NCI-H345 treated with DMSO at 0.1 percent for 48 hours (cell line): ENCODE measurements at regions not wholly inside any gene's neighbourhood (a gene's known extent, or its start where the extent isn't known, plus 50 kb on each side); places are given as distances from the start of the nearest gene placed in this dataset.
"Not testable (repeated sequence)": the region's sequence is repeated elsewhere in the genome, so short reads cannot be mapped to it uniquely, and the experiment has no call there.

Experiments
- DNase-seq: peaks from one replicate; lab custom pipeline; 2025; ENCODE audit not compliant: unreplicated experiment; lab: John Stamatoyannopoulos, UW

- no peak for DNase-seq
Measured at GRCh38 chr16:65819136-65819898, 547.2 kb upstream of the CDH5 start.

GRCh38 chr16:65817799-65818198, 548.7 kb upstream of the CDH5 start:
- no peak for DNase-seq

DNA sequence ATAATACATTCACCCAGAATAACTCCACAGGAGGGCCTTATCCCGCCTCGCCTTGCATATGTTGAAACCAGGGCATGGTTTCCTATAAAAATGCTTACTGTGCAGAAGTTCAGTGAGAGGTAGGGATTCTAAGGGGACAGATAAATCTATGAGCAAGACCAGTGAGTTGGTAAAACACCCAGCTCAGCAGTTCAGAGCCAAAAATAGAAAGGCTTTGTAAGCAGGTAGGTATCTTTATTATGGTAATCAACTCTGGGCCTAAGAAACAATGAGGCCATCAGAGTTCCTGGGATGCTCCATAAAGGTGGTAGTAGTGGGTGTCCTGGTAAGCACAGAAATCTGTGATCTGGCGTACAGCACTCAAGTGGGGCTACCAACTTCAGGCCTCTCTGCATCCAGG, 549.4 kb upstream of the CDH5 start:
- no peak for DNase-seq

- no peak for DNase-seq
Measured at GRCh38 chr16:65816556-65816955, 549.9 kb upstream of the CDH5 start.

GRCh38 chr16:65815707-65816106, 550.8 kb upstream of the CDH5 start:
- DNase-seq: no peak

DNA sequence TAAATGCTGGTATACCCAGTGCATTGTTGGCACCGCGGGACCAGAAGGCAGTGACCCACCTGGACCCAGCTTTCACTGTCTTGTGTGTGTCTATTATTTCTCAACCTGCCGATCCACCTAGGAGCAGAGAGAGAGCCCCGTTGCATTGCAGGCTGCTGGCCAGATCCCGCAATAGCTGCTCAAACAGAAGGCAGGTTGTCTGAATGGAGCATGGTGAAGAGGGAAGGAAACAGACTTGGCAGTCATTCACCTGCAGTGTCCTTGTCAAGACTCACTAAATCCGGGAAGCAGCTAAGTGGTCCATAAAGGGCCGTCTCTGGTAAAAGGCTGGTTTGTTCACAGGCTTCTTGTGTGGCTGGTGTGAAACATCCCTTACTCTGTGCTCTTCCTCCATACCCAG, 552.6 kb upstream of the CDH5 start:
- DNase-seq: not testable (repeated sequence)

- DNase-seq: no peak
Measured at GRCh38 chr16:65809627-65810026, 556.9 kb upstream of the CDH5 start.

GRCh38 chr16:65808790-65809189, 557.7 kb upstream of the CDH5 start:
- DNase-seq: no peak

- no peak for DNase-seq
Measured at GRCh38 chr16:65807858-65808257, 558.6 kb upstream of the CDH5 start.

DNA sequence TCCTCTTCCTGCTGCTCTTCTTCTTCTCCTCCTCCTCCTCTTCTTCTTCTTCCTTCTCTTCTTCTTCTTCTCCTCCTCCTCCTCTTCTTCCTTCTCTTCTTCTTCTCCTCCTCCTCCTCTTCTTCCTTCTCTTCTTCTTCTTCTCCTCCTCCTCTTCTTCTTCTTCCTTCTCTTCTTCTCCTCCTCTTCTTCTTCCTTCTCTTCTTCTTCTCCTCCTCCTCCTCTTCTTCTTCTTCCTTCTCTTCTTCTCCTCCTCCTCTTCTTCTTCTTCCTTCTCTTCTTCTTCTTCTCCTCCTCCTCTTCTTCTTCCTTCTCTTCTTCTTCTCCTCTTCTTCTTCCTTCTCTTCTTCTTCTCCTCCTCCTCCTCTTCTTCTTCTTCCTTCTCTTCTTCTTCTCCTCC, 560.8 kb upstream of the CDH5 start:
- DNase-seq: not testable (repeated sequence)

GRCh38 chr16:65796481-65796880, 570.0 kb upstream of the CDH5 start:
- DNase-seq: no peak

DNA sequence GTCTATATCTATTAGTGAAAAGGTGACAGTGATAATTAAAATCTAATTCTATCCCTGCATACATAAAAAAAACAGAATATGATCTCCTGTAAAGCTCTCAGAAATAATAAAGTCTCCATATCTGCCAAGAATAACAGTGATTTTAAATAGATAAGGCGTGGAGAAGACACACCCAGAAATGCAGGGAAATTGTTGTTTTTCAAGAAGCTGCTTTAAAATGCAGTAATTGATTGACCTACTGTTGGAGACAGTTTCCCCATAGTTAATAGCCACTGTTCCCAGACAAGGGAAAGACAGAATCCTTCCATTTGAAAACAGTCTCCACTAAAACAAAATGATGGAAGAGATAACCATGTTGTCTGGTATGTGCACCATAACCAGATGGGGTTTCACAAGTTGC, 571.5 kb upstream of the CDH5 start:
- no peak for DNase-seq

DNA sequence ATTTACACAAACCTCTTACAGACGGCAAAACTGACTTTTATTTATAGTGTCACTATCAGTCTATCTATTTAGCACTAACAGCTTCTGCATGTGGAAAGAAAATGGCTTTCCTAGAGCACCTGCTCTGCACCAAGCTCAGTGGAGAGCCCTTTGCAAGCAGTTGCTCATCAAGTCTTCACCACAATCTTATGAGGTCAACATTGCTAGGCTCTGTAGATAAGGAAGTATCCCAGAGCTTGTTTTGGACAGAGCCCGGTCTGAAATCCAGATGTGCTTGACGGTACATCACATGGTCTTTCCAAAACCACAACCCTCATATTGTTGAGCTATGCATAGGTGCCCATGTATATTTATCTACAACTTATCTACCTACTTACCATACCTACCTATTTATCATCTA, 572.7 kb upstream of the CDH5 start:
- no peak for DNase-seq

DNA sequence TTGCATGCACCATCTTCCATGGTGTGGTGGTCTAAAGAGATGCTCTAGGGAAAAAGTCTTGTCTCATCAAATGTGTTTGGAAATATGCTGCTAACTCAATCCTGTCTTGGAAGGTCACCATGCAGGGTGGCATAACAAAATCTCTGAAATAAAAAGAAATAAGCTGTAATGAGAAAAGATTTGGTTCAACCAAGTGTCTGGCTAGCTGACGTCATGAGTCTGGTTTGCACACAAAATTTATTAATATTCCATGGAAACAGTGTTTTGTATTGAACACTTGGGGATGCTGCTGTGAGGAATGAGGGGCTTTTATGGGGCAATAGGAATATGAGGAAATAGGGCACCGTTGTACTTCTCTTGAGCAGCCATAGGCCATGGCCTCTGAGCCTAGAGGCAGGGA, 575.7 kb upstream of the CDH5 start:
- no peak for DNase-seq

- no peak for DNase-seq
Measured at GRCh38 chr16:65789161-65789945, 577.1 kb upstream of the CDH5 start.

DNA sequence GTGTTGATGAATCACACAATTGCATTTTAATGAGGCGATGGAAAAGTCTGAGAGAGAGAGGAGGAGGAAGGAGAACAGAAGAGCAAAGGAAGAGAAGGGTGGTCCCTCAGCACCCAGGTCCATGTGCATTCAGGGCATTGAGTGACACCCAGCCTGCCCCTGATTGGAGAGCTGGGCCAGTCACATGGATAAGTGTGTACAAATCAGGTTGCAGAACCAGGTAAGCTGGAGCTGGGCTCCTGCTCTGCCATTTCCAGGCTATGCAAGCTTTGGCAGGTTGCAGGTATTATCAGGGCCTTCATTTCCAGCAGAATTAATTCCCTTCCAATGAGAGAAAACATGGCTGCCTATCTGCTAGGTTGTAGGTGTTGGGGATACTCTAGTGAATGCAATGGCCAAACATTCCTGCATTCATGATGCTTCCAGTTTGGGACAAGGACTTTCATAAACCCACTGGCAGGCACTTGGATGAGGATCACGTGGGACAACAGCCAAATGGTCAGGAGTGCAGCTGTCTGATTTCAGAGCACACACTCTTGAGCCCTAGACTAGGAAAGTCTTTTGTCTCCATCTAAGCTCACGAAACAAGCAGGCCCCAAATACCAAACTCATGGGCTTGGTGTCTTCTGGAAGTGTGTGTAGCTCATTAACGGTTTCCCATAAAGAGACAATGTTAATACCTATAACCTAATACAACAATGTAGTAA, 577.9 kb upstream of the CDH5 start:
- DNase-seq: no peak

- no peak for DNase-seq
Measured at GRCh38 chr16:65787921-65788320, 578.6 kb upstream of the CDH5 start.

DNA sequence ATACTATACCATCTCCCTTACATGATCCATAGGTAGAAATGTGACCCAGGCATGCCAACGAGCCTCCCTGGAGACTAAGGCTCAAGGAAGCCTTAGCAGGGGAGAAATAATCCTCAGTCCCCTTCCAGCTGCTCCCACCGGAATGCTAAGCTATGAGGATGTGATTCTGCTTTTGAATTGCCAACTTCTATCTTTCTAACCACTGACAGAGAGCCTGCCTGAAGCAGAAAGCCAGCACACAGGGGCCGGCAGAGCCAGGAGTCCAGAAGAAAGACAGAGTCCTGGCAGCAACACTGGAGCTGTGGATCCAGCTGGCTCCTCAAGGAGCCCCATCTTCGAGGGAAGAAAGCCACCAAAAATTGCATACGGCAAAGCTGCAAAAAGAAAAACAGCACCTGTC, 579.6 kb upstream of the CDH5 start:
- DNase-seq: no peak

GRCh38 chr16:65783709-65784474, 582.6 kb upstream of the CDH5 start:
- DNase-seq: peak; percentile 8

GRCh38 chr16:65782611-65783600, 583.6 kb upstream of the CDH5 start:
- no peak for DNase-seq
